NT2/D1 (cell line): ENCODE measurements at regions not wholly inside any gene's neighbourhood (a gene's known extent, or its start where the extent isn't known, plus 50 kb on each side); places are given as distances from the start of the nearest gene placed in this dataset.

Experiments used
- YY1 ChIP-seq: IDR thresholded peaks from 2 replicates; pipeline ENCODE4 v1.6.1; 2011; ENCODE audit not compliant: insufficient read length, insufficient read depth
- ZNF274 ChIP-seq: IDR thresholded peaks from 2 replicates; pipeline ENCODE4 v1.6.1; 2011; ENCODE audit warnings: mild to moderate bottlenecking, low read depth, low read length

DNA sequence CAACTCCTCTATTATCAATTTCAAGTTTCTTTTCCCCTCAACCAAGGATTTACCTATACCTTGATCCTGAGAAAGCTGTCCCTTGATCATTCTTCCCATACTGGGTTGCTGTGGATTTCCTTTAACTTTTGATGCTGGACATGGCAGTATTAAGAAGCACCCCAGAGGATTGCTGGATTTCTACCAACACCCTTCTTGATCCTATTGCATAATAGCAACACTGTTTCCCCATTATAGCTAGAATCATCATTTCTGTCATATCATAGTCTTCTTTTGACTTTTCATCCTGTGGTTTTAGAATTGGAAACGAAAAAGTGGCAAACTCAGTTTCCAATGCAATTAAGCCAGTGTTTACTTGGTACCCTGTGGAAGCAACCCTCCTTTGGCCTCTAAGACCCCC is 154.9 kb downstream of the ARRDC3 start:
- no peak for TF ChIP-seq YY1
- TF ChIP-seq ZNF274 = no peak
